ENCODE measurements at regions not wholly inside any gene's neighbourhood (a gene's known extent, or its start where the extent isn't known, plus 50 kb on each side); places are given as distances from the start of the nearest gene placed in this dataset.

DNA sequence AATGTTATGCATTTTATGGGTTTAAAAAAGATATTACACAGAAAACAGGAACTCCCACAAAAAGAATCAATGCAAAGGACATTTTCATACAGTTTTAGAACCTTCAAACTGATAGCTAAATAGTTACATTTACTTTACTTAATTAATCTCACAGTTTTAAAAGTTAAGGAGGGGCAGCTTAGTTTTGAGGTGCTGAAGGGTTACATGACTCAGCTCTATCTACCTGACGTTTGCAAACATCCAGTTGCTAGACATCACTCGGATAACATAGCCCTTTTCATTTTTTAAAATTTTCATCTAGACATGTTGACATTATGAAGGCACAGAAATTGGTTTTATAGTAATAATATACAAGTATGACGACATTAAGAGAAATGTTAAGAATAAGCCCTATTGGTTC lies 53.7 kb upstream of the HSD17B12 start:
- TF ChIP-seq, protein P1, sequence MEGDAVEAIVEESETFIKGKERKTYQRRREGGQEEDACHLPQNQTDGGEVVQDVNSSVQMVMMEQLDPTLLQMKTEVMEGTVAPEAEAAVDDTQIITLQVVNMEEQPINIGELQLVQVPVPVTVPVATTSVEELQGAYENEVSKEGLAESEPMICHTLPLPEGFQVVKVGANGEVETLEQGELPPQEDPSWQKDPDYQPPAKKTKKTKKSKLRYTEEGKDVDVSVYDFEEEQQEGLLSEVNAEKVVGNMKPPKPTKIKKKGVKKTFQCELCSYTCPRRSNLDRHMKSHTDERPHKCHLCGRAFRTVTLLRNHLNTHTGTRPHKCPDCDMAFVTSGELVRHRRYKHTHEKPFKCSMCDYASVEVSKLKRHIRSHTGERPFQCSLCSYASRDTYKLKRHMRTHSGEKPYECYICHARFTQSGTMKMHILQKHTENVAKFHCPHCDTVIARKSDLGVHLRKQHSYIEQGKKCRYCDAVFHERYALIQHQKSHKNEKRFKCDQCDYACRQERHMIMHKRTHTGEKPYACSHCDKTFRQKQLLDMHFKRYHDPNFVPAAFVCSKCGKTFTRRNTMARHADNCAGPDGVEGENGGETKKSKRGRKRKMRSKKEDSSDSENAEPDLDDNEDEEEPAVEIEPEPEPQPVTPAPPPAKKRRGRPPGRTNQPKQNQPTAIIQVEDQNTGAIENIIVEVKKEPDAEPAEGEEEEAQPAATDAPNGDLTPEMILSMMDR (conservative IDR thresholded peaks at IDR 0.05), result no peak
- no peak for TF ChIP-seq ZFX (IDR thresholded peaks at IDR 0.05)
